ENCODE measurements at regions not wholly inside any gene's neighbourhood (a gene's known extent, or its start where the extent isn't known, plus 50 kb on each side); places are given as distances from the start of the nearest gene placed in this dataset.

GRCh38 chr13:100941377-100942368 is 267.1 kb upstream of the TMTC4 start:
- TF ChIP-seq EP300 (IDR thresholded peaks at IDR 0.05) = no peak
- TF ChIP-seq POLR2A (IDR thresholded peaks at IDR 0.05) = no peak
- TF ChIP-seq, protein P1, sequence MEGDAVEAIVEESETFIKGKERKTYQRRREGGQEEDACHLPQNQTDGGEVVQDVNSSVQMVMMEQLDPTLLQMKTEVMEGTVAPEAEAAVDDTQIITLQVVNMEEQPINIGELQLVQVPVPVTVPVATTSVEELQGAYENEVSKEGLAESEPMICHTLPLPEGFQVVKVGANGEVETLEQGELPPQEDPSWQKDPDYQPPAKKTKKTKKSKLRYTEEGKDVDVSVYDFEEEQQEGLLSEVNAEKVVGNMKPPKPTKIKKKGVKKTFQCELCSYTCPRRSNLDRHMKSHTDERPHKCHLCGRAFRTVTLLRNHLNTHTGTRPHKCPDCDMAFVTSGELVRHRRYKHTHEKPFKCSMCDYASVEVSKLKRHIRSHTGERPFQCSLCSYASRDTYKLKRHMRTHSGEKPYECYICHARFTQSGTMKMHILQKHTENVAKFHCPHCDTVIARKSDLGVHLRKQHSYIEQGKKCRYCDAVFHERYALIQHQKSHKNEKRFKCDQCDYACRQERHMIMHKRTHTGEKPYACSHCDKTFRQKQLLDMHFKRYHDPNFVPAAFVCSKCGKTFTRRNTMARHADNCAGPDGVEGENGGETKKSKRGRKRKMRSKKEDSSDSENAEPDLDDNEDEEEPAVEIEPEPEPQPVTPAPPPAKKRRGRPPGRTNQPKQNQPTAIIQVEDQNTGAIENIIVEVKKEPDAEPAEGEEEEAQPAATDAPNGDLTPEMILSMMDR (IDR thresholded peaks at IDR 0.05) = no peak
- Histone ChIP-seq H3K27ac (no peak overlapping the region), H3K27me3 (no peaks in the 10 kb centered on the region), H3K9me3 (no peaks in the 10 kb centered on the region), H3K4me1 (no peaks in the 10 kb centered on the region), H3K4me3 (no peak overlapping the region), H3K36me3 (no peaks in the 10 kb centered on the region)
- WGBS, 2 donors = 57 to 70% methylated on average over 10 of the region's 10 CpGs
- DNase-seq (ENCODE audit: low spot score in 2 of 2) = no peak

- H3K27ac ChIP-seq = no peak overlapping the region
- no peaks in the 10 kb centered on the region for H3K9me3 ChIP-seq
- no peaks in the 10 kb centered on the region for H3K4me1 ChIP-seq
- DNase-seq (ENCODE audit: low spot score in 2 of 2) = no peak
- 70 to 81% methylated on average over 4 of the region's 4 CpGs for WGBS, 2 donors
- no peaks in the 10 kb centered on the region for H3K36me3 ChIP-seq
- no peaks in the 10 kb centered on the region for H3K27me3 ChIP-seq
- TF ChIP-seq, protein P1 (IDR thresholded peaks at IDR 0.05) = no peak
- TF ChIP-seq POLR2A (IDR thresholded peaks at IDR 0.05) = no peak
- TF ChIP-seq EP300 (IDR thresholded peaks at IDR 0.05) = no peak
- no peak overlapping the region for H3K4me3 ChIP-seq
Measured at GRCh38 chr13:100940658-100941057, 266.1 kb upstream of the TMTC4 start.

DNA sequence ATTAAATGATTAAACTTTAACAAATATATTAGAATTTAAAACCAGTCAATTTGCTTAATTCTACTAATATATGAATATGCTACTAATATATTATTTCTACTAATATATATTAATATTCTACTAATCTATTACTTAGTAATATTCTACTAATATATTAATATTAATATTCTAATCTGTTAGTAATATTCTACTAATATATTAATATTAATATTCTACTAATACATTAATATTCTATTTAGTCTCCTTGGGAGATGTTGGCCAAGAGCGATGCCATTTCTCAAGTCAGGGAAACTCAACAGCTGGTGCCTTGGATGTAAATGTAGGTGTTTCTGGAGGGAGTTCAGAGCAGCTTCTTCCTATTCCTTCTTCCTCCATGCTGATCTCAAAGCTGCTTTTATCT is 259.2 kb upstream of the TMTC4 start:
- H3K4me1 ChIP-seq = no peaks in the 10 kb centered on the region
- TF ChIP-seq EP300 (IDR thresholded peaks at IDR 0.05) (no peak), POLR2A (IDR thresholded peaks at IDR 0.05) (no peak)
- DNase-seq (ENCODE audit: low spot score in 2 of 2) = no peak
- no peaks in the 10 kb centered on the region for H3K9me3 ChIP-seq
- H3K27me3 ChIP-seq = no peaks in the 10 kb centered on the region
- no peaks in the 10 kb centered on the region for H3K36me3 ChIP-seq
- no peak overlapping the region for H3K4me3 ChIP-seq
- no peak overlapping the region for H3K27ac ChIP-seq
- 92 to 94% methylated on average over 1 of the region's 1 CpG for WGBS, 2 donors

GRCh38 chr13:100922599-100922998 is 248.0 kb upstream of the TMTC4 start:
- H3K27ac ChIP-seq = no peak overlapping the region
- 74 to 81% methylated on average over 3 of the region's 3 CpGs for WGBS, 2 donors
- DNase-seq (ENCODE audit: low spot score in 2 of 2) = no peak
- H3K4me1 ChIP-seq = no peaks in the 10 kb centered on the region
- H3K36me3 ChIP-seq = no peaks in the 10 kb centered on the region
- no peak overlapping the region for H3K4me3 ChIP-seq
- no peaks in the 10 kb centered on the region for H3K9me3 ChIP-seq
- TF ChIP-seq, protein P1 (IDR thresholded peaks at IDR 0.05) = no peak
- TF ChIP-seq POLR2A (IDR thresholded peaks at IDR 0.05) (no peak), EP300 (IDR thresholded peaks at IDR 0.05) (no peak)
- H3K27me3 ChIP-seq = no peaks in the 10 kb centered on the region

GRCh38 chr13:100921139-100921538 is 246.5 kb upstream of the TMTC4 start:
- no peak overlapping the region for H3K4me3 ChIP-seq
- no peak for DNase-seq (ENCODE audit: low spot score in 2 of 2)
- WGBS, 2 donors = 42 to 46% methylated on average over 4 of the region's 4 CpGs
- no peaks in the 10 kb centered on the region for H3K9me3 ChIP-seq
- TF ChIP-seq, protein P1 (IDR thresholded peaks at IDR 0.05) = no peak
- TF ChIP-seq POLR2A (IDR thresholded peaks at IDR 0.05) (no peak), EP300 (IDR thresholded peaks at IDR 0.05) (no peak)
- H3K36me3 ChIP-seq = no peaks in the 10 kb centered on the region
- no peaks in the 10 kb centered on the region for H3K4me1 ChIP-seq
- H3K27me3 ChIP-seq = no peaks in the 10 kb centered on the region
- H3K27ac ChIP-seq = no peak overlapping the region
